Amniotic stem cell (primary cell): ENCODE measurements at regions not wholly inside any gene's neighbourhood (a gene's known extent, or its start where the extent isn't known, plus 50 kb on each side); places are given as distances from the start of the nearest gene placed in this dataset.
"Not testable (repeated sequence)": the region's sequence is repeated elsewhere in the genome, so short reads cannot be mapped to it uniquely, and the experiment has no call there.

ENCODE experiments used
- DNase-seq: peaks from one replicate; lab custom pipeline; 2025; lab: John Stamatoyannopoulos, UW

DNA sequence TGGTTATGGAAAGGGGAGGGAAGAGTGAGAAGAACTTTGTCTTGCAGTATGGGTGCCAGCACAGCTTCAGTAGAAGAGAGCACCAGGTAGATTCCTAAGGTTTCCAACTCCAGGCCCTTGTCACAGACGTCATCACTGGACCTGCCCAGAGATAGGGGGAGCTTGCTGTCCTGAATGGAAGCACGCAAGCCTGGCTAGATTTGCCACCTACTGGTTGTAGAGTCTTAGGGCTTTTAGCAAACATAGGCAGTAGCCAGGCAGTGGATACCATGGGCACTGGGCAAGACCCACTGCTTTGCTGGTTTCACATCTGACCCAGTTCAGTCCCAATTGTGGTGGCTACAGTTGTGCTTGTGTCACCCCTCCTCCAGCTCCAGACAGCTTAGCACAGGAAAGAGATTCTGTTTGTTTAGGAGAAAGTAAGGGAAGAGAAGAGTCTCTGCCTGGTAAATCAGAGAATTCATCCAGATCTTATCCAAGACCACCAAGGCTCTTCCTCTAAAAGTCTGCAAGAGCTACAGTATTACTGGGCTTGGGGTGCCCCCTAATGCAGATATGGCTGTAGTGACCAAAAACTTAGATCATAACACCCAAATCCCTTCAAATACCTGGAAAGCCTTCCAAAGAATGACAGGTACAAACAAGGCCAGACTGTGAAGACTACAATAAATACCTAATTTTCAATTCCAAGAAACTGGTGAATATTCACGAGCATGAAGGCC lies 158.9 kb downstream of the HINT1 start:
- no peak for DNase-seq

DNA sequence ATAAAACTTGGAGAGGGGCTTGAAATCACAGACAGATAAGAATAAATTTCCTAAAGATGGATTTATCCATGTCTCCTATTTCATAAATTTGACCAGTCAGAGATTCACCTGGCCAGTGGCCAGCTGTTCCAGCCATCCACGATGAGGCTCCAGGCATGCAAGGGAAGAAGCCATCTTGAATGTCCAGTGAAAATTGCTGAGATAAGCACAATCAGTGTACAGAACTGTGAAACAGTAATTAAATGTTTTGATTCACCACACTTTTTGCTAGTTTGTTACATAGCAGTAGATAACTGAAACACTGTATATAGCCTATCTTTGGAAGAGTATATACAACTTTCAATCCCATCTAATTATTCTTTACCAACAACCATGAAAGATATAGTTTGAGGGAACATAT lies 163.5 kb downstream of the HINT1 start:
- DNase-seq = no peak

DNA sequence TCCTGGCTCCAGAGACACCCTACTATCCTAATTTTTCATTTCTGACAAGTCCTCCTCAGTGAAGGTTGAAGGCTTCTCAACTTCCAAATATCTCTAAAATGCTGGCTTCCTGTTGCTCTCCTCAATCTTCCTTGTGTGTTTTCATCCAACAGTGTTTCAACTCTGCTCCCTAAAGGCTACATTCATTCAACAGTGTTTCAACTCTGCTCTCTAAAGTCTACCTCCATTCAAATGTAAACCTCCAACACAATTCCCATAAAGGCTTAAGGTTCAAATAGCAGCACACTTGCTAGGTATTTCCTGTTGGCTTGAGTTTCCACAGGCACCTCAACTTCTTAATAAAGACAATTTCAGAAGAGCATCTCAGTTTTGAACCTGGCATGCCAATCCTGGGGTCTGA lies 164.8 kb downstream of the HINT1 start:
- no peak for DNase-seq

DNA sequence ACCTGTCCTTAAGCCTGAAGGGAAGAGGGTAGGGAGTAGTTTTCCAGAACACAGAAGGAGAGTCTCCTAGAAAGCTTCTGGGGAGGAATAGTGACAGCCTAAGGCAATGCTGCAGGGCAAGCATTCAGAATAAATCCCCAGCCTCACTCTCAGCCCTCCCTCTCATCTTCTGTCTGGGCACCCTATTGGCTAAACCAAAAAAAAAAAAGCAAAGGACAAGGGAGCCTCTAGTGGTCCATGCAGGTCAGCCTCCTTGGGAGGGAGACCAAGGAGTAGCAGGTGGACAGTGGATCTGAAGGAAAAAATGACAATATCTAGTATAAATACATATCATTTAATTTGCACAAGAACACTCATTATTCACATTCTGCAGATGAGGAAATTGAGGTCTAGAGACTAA lies 168.3 kb downstream of the HINT1 start:
- not testable (repeated sequence) for DNase-seq

DNA sequence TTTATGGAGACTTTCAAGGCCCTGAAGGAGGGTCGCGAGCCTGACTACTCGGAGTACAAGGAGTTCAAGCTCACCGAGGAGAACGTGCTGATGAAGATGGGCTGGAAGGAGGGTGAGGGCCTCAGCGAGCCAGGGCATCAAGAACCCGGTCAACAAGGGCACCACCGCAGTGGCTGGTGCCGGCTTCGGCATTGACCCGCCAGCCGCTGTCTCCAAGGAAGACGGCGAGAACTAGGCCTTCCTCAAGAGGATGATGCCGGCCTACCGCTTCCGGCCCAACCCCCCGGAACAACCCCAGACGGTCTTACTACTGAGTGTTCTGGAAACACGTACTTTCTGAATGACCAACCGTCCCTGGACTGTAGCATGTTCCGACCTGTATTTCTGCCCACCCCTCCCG lies 169.2 kb downstream of the HINT1 start:
- no peak for DNase-seq

DNA sequence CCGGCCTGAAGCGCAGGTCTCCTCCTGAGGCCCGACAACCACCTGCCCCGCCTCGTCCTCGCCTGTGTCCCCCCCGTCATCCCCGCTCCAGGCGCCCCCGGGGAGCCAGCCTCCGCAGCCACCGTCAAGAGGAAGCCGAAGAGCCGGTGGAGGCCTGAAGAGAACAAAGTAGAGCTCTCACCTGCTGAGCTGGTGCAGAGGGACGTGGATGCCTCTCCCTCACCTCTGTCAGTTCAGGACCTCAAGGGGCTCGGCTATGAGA lies 169.9 kb downstream of the HINT1 start:
- DNase-seq = no peak

DNA sequence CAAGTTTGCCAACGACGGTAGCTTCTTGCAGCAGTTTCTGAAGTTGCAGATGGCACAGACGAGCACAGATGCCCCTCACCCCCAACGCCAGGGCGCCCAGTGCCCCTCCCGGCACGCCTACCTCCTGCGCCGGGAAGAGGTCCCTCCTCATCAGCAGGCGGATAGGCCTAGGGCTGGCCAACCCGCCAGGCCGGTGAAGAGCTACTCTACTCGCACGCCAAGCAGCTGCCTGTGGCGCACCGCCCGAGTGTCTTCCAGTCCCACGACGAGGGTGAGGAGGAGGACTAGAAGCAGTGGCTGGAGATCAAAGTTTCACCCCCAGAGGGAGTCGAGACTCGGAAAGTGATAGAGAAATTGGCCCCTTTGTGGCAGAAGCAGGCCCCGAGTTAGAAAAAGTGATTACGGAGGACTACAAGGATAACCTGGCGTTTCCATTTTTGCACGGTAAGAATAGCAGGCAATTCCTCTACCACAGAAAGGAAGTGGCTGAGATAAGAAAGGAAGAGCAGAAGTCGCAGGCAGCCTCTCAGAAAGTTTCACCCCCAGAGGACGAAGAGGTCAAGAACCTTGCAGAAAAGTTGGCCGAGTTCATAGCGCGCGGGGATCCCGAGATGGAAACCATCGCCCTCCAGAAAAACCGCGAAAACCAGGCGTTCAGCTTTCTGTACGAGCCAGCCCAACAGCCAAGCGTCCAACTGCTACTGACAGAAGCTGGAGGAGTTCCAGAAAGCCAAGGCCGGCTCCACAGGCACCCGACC lies 170.4 kb downstream of the HINT1 start:
- DNase-seq = no peak

DNA sequence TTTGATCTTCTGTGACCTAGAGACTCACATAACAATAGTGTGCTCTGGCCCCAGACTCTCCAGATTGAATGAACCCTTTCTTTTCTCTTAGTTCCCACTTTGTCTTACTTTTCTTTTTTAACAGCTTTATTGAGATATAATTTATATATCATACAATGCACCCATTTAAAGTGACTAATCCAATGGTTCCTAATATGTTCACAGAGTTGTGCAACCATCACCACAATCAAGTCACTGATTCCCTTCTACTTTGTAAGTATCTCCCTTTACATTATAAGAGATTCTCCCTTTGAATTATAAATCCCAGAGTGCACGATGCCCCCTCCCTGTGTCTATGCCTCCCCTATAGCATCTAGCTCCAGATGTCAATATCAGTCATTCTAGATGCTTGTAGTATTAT lies 172.4 kb downstream of the HINT1 start:
- DNase-seq = no peak

DNA sequence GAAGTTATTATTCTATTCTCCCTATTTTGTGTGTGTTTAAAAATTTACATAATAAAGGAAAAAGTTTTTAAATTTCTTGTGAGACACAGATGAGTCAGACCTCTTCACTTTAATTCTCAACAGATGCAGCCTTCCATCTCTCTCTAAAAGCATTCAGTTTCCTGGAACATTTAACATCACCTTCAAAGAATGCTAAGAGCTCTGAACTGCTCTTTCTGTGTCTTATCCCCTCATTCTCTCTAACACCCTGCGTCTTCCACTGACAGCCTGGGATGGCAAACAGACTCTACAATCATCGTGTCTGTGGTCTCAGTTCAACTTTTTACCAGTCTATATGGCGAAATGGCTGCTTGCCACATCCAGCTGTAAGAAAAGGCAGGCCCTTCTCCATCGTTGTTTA lies 173.0 kb downstream of the HINT1 start:
- DNase-seq = peak; percentile 26

DNA sequence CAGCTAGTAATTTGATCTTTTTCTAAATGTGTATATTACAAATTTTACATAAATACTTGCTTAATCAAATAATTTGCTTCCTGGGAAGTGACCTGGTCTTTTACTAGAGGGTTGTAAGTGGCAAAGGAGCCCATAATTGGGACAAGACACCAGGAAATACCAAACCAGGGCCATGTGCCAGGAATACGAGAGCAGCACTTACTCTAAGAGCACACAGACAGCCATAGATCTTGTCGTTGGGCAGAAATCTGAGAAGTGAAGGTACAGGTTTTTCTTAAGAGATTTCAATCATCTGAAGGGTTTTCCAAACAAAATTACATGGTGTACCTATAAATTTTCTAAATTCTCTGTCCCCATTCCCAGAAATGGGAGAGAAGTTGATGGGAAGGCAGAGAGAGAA lies 179.3 kb downstream of the HINT1 start:
- no peak for DNase-seq

DNA sequence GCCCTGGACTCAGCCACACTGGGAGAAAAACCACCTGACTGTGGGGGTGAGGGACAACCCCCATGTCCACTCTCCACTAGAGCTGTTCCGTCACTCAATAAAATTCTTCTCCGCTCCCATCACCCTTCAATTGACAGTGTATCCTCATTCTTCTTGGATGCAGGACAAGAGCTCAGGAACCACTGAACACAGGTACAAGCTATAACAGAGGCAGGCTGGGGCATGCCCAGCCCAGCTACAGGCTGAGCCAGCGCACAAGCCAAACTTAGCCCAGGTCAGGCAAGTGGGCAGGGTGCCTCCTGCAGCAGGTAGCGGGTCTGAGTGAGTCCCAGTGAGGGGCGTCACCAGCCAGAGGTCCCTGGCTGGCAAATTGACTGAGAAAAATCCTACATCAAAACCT lies 183.4 kb downstream of the HINT1 start:
- no peak for DNase-seq

DNA sequence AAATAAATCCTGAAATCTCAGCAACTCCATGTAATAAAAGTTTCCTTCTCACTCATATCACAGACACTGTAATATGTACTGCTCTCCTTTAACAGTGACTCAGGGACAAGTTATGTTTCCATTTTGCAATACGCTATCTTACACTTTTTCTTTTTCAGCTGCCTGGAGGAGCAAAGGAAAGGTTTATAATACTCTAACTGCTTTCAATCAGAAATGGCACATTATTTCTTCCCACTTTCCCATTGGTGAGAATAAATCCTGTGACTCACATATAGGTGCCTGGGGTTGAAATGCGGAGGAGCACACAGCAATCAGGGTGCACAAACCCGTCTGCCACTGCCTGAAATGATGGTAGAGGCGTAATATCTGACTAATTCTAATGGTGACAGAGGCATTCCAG lies 186.6 kb downstream of the HINT1 start:
- DNase-seq = no peak

DNA sequence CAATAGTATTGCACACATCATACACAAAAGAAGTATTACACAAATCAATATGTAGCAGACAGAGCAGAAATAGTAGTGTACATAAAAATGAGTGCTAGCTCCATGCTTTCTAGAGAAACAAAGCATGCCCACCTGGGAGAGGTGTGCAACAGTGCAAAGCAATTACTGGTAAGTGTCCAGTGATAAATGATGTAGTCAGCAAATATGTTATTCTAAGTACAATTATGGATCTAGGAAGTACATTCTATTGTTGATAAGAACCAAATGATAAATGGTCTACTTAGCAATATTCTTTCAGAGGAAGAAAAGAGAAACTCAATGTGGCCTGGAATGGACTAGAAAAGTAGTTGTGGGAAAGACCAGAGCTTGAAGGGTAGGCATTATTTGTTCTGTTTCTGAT lies 188.6 kb downstream of the HINT1 start:
- DNase-seq = no peak

DNA sequence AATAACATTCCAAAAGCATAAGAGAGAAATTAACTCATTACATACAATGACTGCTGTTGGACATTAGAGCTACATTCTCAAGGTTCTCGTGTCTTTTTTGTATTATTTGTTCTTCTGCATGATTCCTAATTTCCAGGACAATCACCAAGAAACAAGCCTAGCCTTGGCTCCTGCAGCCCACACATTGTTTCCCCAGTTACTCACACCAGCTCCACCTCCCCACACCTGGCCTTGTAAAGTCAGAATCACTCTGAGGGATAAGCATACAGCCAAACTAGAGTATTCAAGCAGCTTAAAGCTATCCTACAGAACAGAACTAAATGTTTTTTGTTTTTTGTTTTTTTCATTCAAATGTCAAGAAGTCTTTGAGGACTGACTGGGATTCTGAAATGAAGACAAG lies 189.2 kb downstream of the HINT1 start:
- DNase-seq = no peak

DNA sequence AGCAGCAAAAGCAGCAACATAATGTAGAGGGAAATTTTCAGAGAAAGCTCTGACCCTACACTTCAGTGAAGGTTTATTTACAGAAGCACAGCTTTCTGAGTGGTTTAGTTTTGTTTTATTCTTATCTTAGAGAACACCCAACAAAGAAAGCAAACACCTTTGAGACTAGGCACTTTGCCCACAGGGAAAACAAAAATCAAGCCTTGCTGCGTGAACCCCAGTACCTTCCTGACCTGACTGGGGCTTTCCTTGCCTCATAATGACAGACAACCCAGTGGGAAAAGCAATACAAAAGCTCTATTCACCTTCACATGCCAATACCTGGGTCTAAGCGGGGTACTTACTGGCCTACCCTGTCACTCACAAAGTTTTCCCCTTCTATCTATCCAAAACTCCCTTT lies 189.8 kb downstream of the HINT1 start:
- no peak for DNase-seq

DNA sequence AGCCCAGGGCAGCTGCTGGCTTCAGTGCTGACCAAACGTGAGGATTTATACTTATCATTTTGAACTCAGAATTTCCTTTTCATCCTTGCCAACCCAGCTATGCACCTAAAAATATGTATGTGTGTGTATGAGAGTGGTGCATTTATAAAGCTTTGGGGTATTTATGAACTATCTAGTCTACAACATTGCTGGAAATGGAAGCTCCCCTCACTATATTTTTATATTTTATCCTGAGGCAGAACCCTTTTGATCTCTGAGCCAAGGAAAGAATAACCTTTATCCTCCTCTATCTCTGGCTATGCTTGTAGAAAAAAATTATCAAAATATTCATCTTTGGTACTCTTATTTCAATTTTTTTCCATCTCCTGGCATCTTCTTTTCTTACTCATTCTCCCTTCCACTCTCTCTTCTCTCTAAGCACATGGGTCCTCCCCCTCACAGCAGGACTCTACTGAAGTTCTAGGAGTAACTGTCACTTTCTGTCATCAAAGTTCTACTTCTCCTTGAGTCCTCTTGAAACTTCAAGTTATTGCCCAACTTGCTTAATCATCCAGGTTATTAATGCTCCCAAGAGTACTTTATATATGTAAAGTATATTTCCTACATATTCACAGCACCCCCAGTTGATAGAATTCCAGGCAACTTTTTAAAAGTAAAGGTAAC lies 190.9 kb downstream of the HINT1 start:
- no peak for DNase-seq

DNA sequence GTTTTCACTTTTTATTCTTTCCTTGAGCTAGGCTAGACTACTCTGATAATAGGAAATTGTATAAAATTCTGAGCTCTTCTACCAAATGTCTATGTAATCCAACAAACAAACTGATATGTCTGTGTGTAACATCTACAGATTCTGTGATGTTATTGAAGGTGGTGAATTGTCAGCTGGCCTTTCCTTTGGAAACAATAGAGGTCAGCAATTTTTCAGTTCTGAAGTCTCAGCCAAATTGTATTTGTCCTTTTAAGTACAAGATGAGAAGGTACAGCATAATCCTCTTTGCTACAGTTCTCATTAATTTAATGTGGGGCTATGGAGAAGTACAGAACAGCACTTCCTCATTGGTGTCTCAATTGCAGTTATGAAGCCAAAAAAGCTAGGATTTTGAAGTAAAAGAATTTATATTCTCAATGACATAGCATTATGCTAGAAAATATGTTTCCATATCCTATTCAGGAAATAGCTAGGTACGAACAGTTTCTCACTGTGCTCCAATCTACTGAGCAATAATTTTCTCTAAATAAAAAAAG lies 198.0 kb downstream of the HINT1 start:
- DNase-seq = no peak

DNA sequence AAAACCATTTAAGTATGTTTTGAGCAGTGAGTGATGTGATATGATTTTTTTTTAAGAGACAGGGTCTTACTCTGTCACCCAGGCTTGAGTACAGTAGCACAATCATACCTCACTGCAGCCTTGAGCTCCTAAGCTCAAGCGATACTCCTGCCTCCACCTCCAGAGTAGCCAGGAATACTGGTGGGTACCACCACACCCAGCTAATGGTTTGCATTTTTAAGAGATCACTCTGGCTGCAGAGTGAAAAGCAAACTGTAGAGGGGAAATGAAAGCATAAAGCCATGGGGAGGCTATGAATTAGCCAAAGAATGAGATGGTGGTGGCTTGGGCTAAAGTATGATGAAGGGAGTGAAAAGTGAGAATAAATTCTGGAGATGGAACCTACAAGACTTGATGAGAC lies 199.1 kb downstream of the HINT1 start:
- no peak for DNase-seq

DNA sequence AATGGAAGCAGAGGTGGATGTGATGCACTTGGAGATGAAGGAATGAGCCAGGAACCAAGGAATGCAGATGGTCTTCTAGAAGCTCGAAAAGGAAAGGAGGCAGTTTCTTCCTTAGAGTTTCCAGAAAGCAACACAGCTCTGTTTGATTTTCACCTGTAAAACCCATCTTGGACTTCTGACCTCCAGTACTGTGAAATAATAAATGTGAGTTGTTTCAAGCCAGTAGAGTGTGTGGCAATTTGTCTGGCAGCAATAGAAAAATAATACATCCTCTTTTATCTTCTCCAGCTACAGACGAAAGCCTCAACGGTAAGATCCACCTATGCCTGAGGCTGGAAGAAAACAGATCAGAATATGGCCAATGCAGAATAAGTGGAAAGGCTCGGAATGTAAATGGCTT lies 199.7 kb downstream of the HINT1 start:
- DNase-seq = no peak

DNA sequence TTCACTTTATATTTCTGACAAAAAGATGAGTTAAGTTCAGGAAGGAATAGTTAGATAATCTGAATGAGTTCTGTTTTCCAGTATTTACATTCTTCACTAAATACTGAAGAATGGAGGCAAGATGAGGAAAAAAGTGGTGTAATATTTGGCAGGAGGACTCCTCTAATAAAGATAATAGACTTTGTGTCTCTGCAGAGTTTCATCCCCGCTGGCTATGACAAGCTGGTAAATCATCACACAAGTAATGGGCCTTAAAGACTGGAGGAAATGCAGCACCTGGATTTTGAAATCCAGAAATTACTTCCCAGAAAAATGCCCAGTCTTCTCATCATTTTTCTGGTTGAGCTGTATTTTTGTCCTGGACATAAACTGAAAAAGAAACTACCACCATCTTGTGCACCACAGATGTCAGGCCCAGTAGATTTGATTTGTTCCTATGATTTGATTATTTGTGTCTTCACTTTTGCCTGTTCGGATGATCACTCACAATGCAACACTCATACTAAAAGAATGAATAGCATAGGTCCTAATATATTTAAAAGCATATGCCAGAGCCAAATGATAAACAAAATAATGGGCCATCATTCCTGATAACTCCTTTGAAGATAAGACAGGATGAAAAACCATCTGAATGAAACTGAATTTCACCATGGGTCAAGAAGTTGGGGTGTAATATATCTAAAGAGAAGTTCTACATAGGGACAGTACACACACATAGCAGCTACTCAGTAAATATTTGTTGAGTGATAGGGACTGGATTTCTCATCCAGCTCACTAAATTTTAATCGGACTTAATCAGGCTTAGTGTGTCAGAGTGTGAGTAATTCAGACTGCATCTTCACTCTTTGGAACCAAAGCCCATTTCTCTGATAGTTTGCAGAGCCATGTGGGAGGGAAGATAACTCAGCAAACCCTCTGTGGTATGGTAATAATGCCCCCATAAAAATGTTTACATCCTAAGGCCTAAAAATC lies 200.5 kb downstream of the HINT1 start:
- no peak for DNase-seq

DNA sequence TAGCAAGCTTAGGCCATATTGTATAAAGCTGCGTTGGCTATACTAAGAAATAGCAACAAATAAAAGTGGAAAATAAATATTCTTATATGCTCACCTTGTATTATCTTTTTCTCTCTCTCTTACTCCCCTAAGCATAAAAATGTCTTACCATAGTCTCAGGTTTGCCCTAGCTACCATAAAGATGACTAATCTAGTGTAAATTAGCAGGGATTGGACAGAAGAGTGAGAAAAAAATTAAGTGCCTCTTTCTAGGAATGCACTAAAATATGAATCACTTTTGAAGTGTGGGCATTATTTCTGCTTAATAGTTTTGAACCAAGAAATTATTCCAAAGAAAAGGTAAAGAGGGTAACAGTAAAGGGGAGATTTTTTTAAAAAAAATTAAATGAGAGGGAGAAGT lies 201.3 kb downstream of the HINT1 start:
- DNase-seq = no peak

DNA sequence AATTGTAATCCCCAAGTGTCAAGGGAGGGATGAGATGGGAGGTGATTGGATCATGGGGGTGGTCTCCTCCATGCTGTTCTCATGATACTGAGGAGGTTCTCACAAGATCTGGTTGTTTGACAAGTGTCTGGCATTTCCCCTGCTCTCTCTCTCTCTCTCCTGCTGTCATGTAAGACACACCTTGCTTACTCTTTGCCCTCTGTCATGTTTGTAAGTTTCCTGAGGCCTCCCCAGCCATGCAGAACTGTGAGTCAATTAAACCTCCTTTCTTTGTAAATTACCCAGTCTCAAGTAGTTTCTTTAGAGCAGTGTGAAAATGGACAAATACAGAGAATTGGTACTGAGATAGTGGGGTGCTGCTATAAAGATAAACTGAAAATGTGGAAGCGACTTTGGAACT lies 207.9 kb downstream of the HINT1 start:
- no peak for DNase-seq
